GM18861 (cell line): ENCODE measurements at regions not wholly inside any gene's neighbourhood (a gene's known extent, or its start where the extent isn't known, plus 50 kb on each side); places are given as distances from the start of the nearest gene placed in this dataset.
"Not testable (repeated sequence)": the region's sequence is repeated elsewhere in the genome, so short reads cannot be mapped to it uniquely, and the experiment has no call there.

Experiments used
- ATAC-seq: cut with Tn5 transposase; IDR thresholded peaks from one replicate; pipeline ENCODE4 v1.9.1; 2021; ENCODE audit not compliant: unreplicated experiment

DNA sequence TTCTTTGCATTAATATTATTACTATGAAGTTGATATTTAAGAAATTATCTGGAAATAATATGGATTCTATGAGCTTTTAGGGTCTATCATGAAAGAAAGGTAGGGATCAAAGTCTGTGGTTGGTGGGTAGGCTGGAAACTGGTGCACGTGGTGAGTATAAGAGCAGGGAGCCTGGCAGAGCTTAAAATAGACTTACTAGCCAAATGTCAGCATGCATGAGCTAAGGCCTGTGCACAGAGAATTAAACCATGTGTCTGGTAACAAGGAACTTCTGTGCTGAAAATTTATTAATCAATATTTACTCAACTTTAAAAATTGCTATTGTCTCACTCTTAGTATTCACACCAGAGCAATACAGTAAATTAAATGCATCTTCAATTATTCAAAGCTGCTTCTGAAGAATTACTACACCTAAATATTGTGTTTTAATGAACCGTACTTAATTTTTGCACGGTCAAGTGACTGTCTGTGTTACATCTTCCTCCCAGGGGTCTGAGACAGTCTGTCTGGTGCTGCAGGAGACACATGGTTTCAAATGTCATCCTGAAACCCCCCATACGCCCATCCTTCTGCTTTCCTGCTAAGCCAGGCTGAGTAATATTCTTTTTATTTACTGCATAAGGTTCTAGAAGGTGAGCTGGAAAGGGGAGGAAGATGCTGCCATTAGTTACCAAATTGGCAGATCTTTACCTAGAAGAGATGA lies 161.0 kb upstream of the NLRP1 start:
- no peak for ATAC-seq

GRCh38 chr17:5747276-5747675 lies 163.0 kb upstream of the NLRP1 start:
- no peak for ATAC-seq

DNA sequence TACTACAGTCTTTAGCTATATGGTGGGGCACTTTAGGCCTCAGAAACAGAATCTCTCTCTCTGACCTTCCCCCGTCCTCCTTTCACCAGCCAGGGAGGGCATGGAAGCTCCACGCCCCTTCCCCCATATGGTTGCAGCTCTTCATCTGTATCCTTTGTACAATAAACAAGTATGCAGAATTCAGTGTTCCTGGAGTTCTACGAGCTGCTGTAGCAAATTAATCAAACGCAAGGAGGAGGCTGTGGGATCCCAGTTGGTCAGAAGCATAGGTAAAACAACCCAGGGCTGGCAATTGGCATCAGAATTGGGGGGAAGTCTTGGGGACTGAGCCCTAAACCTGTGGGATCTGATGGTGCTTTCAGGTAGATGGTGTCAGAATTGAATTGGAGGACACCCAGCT lies 163.7 kb upstream of the NLRP1 start:
- no peak for ATAC-seq

DNA sequence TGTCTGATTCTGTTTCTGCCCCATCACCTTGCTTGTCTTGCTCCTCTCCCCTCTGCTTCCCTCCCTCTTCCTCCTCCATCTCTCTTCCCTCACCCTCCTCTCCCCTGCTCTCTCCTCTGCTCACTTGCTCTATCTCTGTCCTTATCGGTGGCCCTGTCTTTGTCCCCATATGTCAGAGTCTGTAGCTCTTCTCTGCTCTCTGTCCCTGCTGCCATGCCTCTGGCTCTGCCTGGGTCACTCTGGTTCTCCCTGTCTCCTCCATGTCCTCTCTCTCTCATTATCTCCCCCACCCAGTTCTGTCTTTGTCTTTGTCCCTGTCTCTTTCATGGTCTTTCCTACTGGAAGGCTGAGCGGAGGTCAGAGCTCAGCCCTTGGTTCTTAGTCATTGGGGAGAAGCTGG lies 169.1 kb upstream of the NLRP1 start:
- no peak for ATAC-seq

DNA sequence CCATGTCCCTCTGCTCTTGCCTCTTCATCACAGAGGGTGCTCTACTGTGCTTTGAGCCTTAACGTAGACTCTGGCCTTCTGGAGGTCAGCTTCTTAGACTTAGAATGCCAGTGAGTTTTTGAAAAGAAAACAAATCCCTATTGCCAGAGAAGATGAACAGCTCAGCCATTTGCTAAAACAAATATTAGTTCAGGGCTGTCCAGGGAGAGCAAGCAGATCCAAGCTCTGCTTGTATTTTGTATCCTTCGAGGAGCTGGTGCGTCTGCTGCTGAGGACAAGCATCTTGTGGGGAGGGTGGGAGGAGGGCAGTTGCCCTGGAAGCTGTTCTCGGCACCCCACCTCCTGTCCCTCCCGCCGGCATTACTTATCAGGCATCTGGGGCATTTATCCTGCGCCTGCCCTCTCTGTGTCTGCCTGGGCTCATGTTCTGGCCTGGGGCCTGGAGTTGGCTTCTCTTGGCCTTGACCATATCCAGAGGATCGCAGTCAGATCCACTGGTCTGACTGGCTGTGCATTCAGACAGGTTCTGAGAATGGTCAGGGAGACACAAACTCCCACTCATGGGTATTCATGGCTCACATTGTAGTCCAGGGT lies 173.1 kb upstream of the NLRP1 start:
- ATAC-seq: no peak

- ATAC-seq: no peak
Observed at GRCh38 chr17:5758651-5759050, 174.3 kb upstream of the NLRP1 start.

GRCh38 chr17:5759501-5759925 lies 175.2 kb upstream of the NLRP1 start:
- no peak for ATAC-seq

DNA sequence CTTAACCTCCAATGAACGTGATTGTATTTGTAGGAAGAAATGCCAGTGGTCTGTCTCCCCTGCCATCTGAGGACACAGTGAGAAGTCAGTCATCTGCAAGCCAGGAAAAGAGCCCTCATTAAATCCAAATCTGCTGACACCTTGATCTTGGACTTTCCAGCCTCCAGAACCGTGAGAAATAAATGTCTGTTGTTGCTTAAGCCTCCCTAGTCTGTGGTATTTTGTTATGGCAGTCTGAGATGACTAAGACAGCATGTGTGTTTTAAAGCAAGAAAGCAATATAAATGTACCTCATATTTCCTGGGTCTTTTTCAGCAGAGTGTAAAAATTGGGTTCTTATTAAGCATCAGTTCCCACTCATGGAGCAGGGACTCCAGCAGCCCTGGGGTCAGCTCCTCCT lies 177.9 kb upstream of the NLRP1 start:
- no peak for ATAC-seq

DNA sequence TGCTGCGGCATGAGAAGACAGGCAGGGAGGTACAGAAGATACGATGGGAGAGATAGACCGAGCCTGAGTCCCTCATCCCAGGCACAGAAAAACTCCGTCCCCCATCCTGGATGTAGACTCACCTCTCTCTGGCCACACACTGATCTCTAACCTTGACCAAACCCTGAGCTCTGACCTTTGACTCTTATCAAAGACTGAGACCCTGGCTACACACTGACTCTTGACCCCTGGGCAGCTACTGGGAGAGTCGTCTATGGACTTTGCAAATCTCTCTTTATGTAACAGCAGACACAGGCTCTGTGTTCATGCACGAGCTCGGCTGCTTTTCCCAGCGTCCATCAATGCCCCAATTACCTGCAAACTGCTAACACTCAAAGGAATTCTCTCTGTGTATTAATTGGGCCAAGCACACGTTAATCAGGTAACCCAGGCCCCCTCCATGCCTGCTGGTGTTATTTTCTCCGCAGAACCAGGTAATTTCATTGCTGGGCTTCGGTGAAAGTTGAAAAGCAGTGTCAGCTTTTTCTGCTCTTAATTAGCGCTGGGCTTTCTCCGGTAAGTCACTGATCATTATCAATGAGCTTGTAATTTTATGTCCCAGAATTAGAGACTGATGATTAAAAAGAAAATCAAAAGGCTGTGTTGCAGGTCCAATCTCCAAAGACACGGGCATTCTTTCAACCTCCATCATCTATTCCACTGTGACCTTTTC lies 179.4 kb upstream of the NLRP1 start:
- no peak for ATAC-seq

DNA sequence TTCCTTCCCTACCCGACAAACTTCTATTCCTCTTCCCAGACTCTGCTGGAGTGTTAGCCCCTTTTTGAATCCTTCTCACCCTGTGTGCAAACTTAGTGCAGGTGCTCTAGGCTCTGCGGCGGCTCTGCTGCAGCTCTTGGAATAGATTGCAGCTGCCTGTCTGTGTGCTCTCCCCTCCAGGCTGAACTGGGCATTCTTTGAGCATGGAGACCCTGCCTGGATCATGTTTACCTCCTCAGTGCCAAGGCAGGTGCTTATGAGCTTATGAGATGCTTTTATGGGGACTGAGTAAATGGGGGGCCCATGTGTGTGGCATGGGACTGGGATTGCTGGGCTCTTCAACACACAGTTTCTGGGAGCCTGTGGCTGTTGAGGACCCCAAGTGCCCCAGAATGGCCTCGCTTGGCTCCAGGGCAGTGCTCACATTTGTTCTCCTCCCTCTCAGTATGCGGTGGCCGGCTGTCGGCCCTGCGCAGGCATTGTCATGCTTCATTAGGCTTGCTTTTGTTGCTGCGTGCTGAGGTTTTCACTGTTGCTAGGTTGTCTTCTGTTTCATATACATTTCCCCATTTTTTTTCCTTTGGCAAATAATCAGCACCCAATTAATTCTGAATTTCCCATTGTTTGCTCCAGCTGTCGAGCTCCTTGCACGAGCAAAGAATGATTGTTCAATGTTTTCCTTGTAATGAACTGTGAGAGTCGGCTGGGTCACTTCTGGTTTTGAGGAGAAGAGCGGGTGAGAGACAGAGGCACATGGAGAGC lies 185.5 kb upstream of the NLRP1 start:
- no peak for ATAC-seq

DNA sequence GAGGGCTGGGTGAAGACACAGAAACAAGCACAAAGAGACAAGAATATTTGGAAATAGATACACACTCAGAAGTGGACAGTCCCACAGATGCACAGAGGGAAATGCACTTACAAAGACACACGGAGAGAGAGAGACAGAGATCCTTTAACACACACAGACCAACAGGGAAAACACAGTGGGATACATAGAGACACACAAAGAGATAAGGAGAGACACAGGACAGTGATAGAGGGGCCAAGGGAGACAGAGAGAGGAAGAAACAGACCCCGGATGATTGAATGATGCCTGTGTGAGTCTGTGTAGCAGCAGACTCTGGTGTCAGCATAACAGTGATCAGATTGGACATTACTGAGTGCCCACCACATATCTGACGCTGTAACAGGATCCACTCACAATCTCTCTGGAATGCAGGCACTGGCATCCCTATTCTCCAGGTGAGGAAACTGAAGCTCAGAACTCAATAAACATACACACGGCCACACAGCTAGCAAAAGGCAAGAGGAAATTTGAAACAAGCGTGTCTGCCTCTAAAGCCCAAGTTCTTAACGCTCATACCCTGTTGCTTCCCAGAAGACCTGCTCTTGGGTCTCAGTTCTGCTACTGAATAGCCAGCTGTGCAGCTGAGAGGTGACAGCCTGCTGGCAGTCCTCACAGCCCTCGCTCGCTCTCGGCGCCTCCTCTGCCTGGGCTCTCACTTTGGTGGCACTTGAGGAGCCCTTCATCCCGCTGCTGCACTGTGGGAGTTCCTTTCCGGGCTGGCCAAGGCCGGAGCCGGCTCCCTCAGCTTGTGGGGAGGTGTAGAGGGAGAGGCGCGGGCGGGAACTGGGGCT lies 186.3 kb upstream of the NLRP1 start:
- ATAC-seq: no peak

- not testable (repeated sequence) for ATAC-seq
Observed at GRCh38 chr17:5771271-5771577, 186.9 kb upstream of the NLRP1 start.

DNA sequence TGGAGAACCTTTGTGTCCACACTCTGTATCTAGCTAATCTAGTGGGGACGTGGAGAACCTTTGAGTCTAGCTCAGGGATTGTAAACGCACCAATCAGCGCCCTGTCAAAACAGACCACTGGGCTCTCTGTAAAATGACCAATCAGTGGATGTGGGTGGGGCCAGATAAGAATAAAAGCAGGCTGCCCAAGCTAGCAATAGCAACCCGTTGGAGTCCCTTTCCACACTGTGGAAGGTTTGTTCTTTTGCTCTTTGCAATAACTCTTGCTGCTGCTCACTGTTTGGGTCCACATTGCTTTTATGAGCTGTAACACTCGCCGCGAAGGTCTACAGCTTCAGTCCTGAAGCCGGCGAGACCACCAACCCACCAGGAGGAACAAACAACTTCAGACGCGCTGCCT lies 187.7 kb upstream of the NLRP1 start:
- not testable (repeated sequence) for ATAC-seq

DNA sequence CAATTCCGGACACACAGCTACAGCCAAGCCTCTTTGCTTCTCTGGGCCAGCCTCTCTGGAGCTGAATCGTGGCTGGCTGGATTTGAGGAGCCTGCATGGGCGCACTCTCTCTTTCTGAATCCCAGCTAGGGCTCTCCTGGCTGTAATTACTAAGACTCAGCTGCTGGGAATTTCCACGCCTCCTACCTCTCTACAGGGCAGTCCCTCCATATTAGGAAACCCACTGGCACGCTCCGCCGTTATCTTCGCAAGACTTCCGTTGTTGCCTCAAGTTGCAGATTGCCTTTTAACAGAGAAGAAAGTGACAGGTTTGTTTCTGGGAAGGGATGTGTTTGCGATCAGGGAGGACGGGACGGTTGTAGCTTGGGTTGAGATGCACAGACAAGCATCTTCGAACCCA lies 188.4 kb upstream of the NLRP1 start:
- no peak for ATAC-seq

GRCh38 chr17:5773816-5774360 lies 189.6 kb upstream of the NLRP1 start:
- ATAC-seq: no peak

DNA sequence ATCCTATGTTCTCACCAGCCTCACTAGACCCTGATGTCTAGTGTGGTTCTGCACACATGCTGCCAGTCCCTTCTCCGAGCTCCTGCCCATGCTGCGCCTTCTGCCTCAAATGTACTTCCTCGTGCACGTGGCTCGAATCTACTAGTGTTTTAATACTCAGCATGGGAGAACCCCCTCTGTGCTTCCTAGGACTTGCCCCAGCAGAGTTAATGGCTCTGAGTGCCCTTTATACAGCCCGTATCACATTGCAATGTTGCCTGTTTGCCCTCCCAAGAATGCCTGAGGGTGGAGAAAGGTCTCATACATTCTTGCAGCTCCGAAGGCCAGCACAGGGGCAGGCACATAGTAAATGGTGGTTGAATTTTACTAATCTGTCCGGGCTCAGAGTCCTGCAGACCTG lies 190.8 kb upstream of the NLRP1 start:
- ATAC-seq: no peak

DNA sequence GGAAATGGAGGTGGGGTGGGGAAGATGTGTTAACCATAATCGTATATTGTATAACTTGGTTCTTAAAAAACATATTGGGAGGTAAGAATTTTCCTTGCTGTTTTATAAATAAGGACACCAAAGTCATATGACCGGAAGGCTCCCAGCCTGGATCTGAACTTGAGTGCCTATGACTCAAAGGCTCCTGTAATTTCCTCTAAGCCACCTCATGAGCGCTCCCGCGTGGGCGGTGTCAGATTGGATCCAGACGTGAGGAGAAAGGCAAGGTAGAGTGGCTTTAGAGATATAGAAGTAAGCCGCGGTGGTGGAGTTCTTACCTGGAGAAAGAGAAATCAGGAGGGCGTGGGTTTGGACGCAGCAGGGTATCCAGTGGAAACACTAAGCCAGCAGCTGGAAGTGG lies 196.2 kb upstream of the NLRP1 start:
- no peak for ATAC-seq

DNA sequence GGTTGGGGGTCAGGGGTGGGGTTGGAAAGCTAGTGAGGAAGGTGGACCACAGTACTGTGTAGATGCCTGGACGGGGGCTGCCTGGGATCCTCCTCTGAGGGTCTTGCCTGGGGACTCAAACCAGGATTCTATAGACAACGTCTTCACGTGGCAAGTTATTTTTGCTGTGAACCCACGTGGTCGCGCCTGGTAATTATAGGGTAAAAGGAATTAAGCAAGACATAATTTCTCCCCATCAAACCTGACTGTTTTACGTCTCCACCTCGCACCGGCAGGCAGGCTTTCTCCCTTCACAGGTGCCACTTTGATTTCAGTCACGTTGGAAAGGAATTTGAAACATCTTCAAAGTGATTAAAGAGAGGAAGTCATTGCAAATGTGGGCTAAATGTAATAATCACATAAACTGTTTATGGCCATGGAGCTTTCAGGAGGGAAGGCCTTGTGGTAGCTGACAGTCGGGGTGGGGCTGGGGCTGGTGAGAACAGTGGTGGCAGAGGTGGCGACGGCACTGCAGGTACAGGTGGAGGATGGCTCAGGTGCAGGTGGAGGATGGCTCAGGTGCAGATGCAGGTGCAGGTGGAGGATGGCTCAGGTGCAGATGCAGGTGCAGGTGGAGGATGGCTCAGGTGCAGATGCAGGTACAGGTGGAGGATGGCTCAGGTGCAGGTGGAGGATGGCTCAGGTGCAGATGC lies 197.1 kb upstream of the NLRP1 start:
- no peak for ATAC-seq

- no peak for ATAC-seq
Observed at GRCh38 chr17:5783269-5783668, 199.0 kb upstream of the NLRP1 start.

GRCh38 chr17:5783851-5784250 lies 199.5 kb upstream of the NLRP1 start:
- ATAC-seq: no peak
